ENCODE measurements at regions not wholly inside any gene's neighbourhood (a gene's known extent, or its start where the extent isn't known, plus 50 kb on each side); places are given as distances from the start of the nearest gene placed in this dataset.

- no peak for DNase-seq (ENCODE audit: low read depth)
Measured at GRCh38 chr2:226526716-226527115, 272.9 kb downstream of the IRS1 start.

- no peak for DNase-seq (ENCODE audit: low read depth)
Measured at GRCh38 chr2:226524381-226524843, 275.2 kb downstream of the IRS1 start.

- no peak for DNase-seq (ENCODE audit: low read depth)
Measured at GRCh38 chr2:226520723-226521122, 278.9 kb downstream of the IRS1 start.

- no peak for DNase-seq (ENCODE audit: low read depth)
Measured at GRCh38 chr2:226515344-226516055, 284.1 kb downstream of the IRS1 start.

GRCh38 chr2:226514895-226515294 is 284.7 kb downstream of the IRS1 start:
- no peak for DNase-seq (ENCODE audit: low read depth)

- no peak for DNase-seq (ENCODE audit: low read depth)
Measured at GRCh38 chr2:226511311-226511710, 288.3 kb downstream of the IRS1 start.

GRCh38 chr2:226508683-226509082 is 290.9 kb downstream of the IRS1 start:
- DNase-seq (ENCODE audit: low read depth): no peak

GRCh38 chr2:226508005-226508404 is 291.6 kb downstream of the IRS1 start:
- DNase-seq (ENCODE audit: low read depth): no peak

- DNase-seq (ENCODE audit: low read depth): no peak
Measured at GRCh38 chr2:226497146-226497909, 302.3 kb downstream of the IRS1 start.

GRCh38 chr2:226496273-226496550 is 303.4 kb downstream of the IRS1 start:
- no peak for DNase-seq (ENCODE audit: low read depth)

GRCh38 chr2:226495466-226496272 is 304.0 kb downstream of the IRS1 start:
- no peak for DNase-seq (ENCODE audit: low read depth)

- DNase-seq (ENCODE audit: low read depth): no peak
Measured at GRCh38 chr2:226491112-226491511, 308.5 kb downstream of the IRS1 start.

GRCh38 chr2:226489775-226490541 is 309.7 kb downstream of the IRS1 start:
- DNase-seq (ENCODE audit: low read depth): no peak

GRCh38 chr2:226488034-226488433 is 311.6 kb downstream of the IRS1 start:
- DNase-seq (ENCODE audit: low read depth): no peak

- no peak for DNase-seq (ENCODE audit: low read depth)
Measured at GRCh38 chr2:226487573-226487972, 312.0 kb downstream of the IRS1 start.

GRCh38 chr2:226483745-226484619 is 315.6 kb downstream of the IRS1 start:
- DNase-seq (ENCODE audit: low read depth): no peak

- DNase-seq (ENCODE audit: low read depth): no peak
Measured at GRCh38 chr2:226483143-226483542, 316.5 kb downstream of the IRS1 start.

GRCh38 chr2:226478109-226478809 is 321.4 kb downstream of the IRS1 start:
- no peak for DNase-seq (ENCODE audit: low read depth)

- no peak for DNase-seq (ENCODE audit: low read depth)
Measured at GRCh38 chr2:226477221-226478108, 322.2 kb downstream of the IRS1 start.
